SK-N-SH (cell line): ENCODE measurements at regions not wholly inside any gene's neighbourhood (a gene's known extent, or its start where the extent isn't known, plus 50 kb on each side); places are given as distances from the start of the nearest gene placed in this dataset.

Experiments
- CTCF ChIA-PET: fragments of 300-600, 350-600 bp; formaldehyde crosslinking; extraction: SDS; loops from one replicate; lab custom pipeline; 2021; lab: Yijun Ruan, JAX
- POLR2A ChIA-PET: fragments of 350-600 bp; sonication (Branson Sonifier 250); formaldehyde crosslinking; extraction: SDS; loops from one replicate; lab custom pipeline; 2020; ENCODE audit warnings: antibody characterized with exemption, inconsistent platforms; lab: Yijun Ruan, JAX
- DNase-seq: peaks from one replicate; pipeline ENCODE4 v3.0.0; 2012
- H2AFZ ChIP-seq: fragments of 200-600 bp; sonication (generic); 2 replicates; pipeline ENCODE4 v1.8.1; 2016; ENCODE audit warnings: antibody characterized with exemption, mild to moderate bottlenecking, low read depth
- H3F3A ChIP-seq: fragments of 200-600 bp; sonication (generic); replicated peaks from 2 replicates; pipeline ENCODE3; 2016; ENCODE audit warnings: antibody characterized with exemption, mild to moderate bottlenecking; ENCODE audit not compliant: insufficient read depth
- H3K27ac ChIP-seq, 2 experiments: fragments of 200-500 bp in 1 of 2; fragments of 200-600 bp in 1 of 2; sonication (Bioruptor generic) in 1 of 2; sonication (generic), shearing (Covaris generic) in 1 of 2; 2 replicates each; pipeline versions ENCODE4 v1.5.1 to v1.6.1; 2014 to 2016; ENCODE audit warnings: low read depth in 2 of 2, inconsistent platforms in 1 of 2, low read length in 1 of 2, mild to moderate bottlenecking in 1 of 2, mixed read lengths in 1 of 2
- H3K27me3 ChIP-seq: fragments of 200-600 bp; sonication (generic), shearing (Covaris generic); 2 replicates; pipeline ENCODE4 v1.6.1; 2016; ENCODE audit warnings: mixed run types; ENCODE audit not compliant: insufficient read depth
- H3K36me3 ChIP-seq, 2 experiments: fragments of 200-500 bp in 1 of 2; fragments of 200-600 bp in 1 of 2; sonication (Bioruptor generic) in 1 of 2; sonication (generic) in 1 of 2; replicated peaks in 1 of 2; 2 replicates each; pipeline versions ENCODE3 to v1.5.1; 2014 to 2016; ENCODE audit warnings: low read length in 1 of 2, mild to moderate bottlenecking in 1 of 2; ENCODE audit not compliant: insufficient read depth in 2 of 2, control insufficient read depth in 1 of 2
- H3K4me1 ChIP-seq, 2 experiments: fragments of 200-500 bp in 1 of 2; fragments of 200-600 bp in 1 of 2; sonication (Bioruptor generic) in 1 of 2; sonication (generic), shearing (Covaris generic) in 1 of 2; 2 replicates each; pipeline versions ENCODE4 v1.5.1 to v1.6.1; 2014 to 2016; ENCODE audit warnings: low read depth in 1 of 2, low read length in 1 of 2, mixed run types in 1 of 2; ENCODE audit not compliant: insufficient read depth in 2 of 2, control insufficient read depth in 1 of 2
- H3K4me2 ChIP-seq: fragments of 200-600 bp; sonication (generic), shearing (Covaris generic); 2 replicates; pipeline ENCODE4 v1.6.1; 2017; ENCODE audit warnings: mixed run types
- H3K4me3 ChIP-seq, 2 experiments: fragments of 200-500 bp in 1 of 2; fragments of 200-600 bp in 1 of 2; sonication (Bioruptor generic) in 1 of 2; sonication (generic), shearing (Covaris generic) in 1 of 2; 2 replicates each; pipeline versions ENCODE4 v1.5.1 to v1.8.1; 2014 to 2016; ENCODE audit warnings: low read depth in 2 of 2, inconsistent platforms in 1 of 2, low read length in 1 of 2, mild to moderate bottlenecking in 1 of 2, mixed read lengths in 1 of 2, moderate library complexity in 1 of 2
- H3K79me2 ChIP-seq: fragments of 200-600 bp; sonication (generic); 2 replicates; pipeline ENCODE4 v1.8.1; 2017; ENCODE audit warnings: mild to moderate bottlenecking; ENCODE audit not compliant: insufficient read depth
- H3K9ac ChIP-seq: fragments of 200-600 bp; sonication (generic); 2 replicates; pipeline ENCODE4 v1.6.1; 2017; ENCODE audit warnings: mixed run types
- H3K9me2 ChIP-seq: fragments of 200-600 bp; sonication (generic); 2 replicates; pipeline ENCODE4 v1.6.1; 2017; ENCODE audit warnings: mixed run types
- H3K9me3 ChIP-seq: fragments of 200-600 bp; sonication (generic); 2 replicates; pipeline ENCODE4 v1.6.1; 2017; ENCODE audit warnings: mixed run types, mild to moderate bottlenecking, moderate library complexity
- H4K20me1 ChIP-seq: fragments of 200-600 bp; sonication (generic); 2 replicates; pipeline ENCODE4 v1.6.1; 2017; ENCODE audit warnings: mild to moderate bottlenecking, mixed run types; ENCODE audit not compliant: insufficient read depth
- ELF1 ChIP-seq: IDR thresholded peaks from 2 replicates; pipeline ENCODE4 v1.4.0; 2012
- EP300 ChIP-seq, 2 experiments: IDR thresholded peaks; 2 replicates each; pipeline versions ENCODE4 v1.4.0 to v1.6.1; 2012; ENCODE audit warnings: borderline replicate concordance in 1 of 2, low read depth in 1 of 2, low read length in 1 of 2
- FOSL2 ChIP-seq: IDR thresholded peaks from 2 replicates; pipeline ENCODE4 v1.4.0; 2012; ENCODE audit warnings: low read depth, mild to moderate bottlenecking, moderate library complexity, borderline replicate concordance
- FOXJ3 ChIP-seq: sonication (generic); formaldehyde crosslinking; IDR thresholded peaks from 2 replicates; pipeline ENCODE4 v1.5.1; 2020; ENCODE audit warnings: mild to moderate bottlenecking, missing genetic modification reagents
- GABPA ChIP-seq: IDR thresholded peaks from 2 replicates; pipeline ENCODE4 v1.4.0; 2012; ENCODE audit warnings: low read depth, mild to moderate bottlenecking
- GATA2 ChIP-seq: sonication (generic); formaldehyde crosslinking; IDR thresholded peaks from 2 replicates; pipeline ENCODE4 v1.5.0; 2020; ENCODE audit warnings: mild to moderate bottlenecking, missing genetic modification reagents
- IRF3 ChIP-seq: fragments of 150-350 bp; IDR thresholded peaks from 2 replicates; pipeline ENCODE4 v1.6.1; 2016; ENCODE audit warnings: mild to moderate bottlenecking, low read depth, low read length
- JUND ChIP-seq: IDR thresholded peaks from 2 replicates; pipeline ENCODE4 v1.4.0; 2012
- MAX ChIP-seq: IDR thresholded peaks from 2 replicates; pipeline ENCODE4 v1.4.0; 2012; ENCODE audit warnings: low read depth
- MEF2A ChIP-seq: IDR thresholded peaks from 2 replicates; pipeline ENCODE4 v1.4.0; 2012; ENCODE audit warnings: low read depth, borderline replicate concordance
- PBX3 ChIP-seq: IDR thresholded peaks from 2 replicates; pipeline ENCODE4; 2012
- POLR2AphosphoS5 ChIP-seq: IDR thresholded peaks from 2 replicates; pipeline ENCODE4 v1.6.1; 2012; ENCODE audit warnings: low read depth, low read length
- RAD21 ChIP-seq: IDR thresholded peaks from 2 replicates; pipeline ENCODE4 v1.6.1; 2012; ENCODE audit warnings: mild to moderate bottlenecking, low read length
- REST ChIP-seq: IDR thresholded peaks from 2 replicates; pipeline ENCODE4 v1.6.1; 2012; ENCODE audit warnings: mild to moderate bottlenecking, low read depth, low read length, moderate library complexity
- RXRA ChIP-seq: IDR thresholded peaks from 2 replicates; pipeline ENCODE4 v1.4.0; 2012; ENCODE audit warnings: low read depth, mild to moderate bottlenecking, borderline replicate concordance
- SIN3A ChIP-seq: IDR thresholded peaks from 2 replicates; pipeline ENCODE4 v1.6.1; 2012; ENCODE audit warnings: low read depth, mild to moderate bottlenecking, low read length, moderate library complexity, borderline replicate concordance
- SMC3 ChIP-seq: IDR thresholded peaks from 2 replicates; pipeline ENCODE4 v1.6.1; 2012; ENCODE audit warnings: low read depth, low read length, improper control_type of control experiment
- TCF12 ChIP-seq: IDR thresholded peaks from 2 replicates; pipeline ENCODE4 v1.4.0; 2012
- TEAD4 ChIP-seq: IDR thresholded peaks from 2 replicates; pipeline ENCODE4 v1.4.0; 2012; ENCODE audit warnings: mild to moderate bottlenecking, borderline replicate concordance; ENCODE audit not compliant: insufficient read depth
- USF1 ChIP-seq: IDR thresholded peaks from 2 replicates; pipeline ENCODE4 v1.4.0; 2012; ENCODE audit warnings: low read depth, borderline replicate concordance
- ZBTB33 ChIP-seq: IDR thresholded peaks from 2 replicates; pipeline ENCODE4 v1.4.0; 2012; ENCODE audit warnings: low read depth, borderline replicate concordance

GRCh38 chr9:2559192-2560152, 62.1 kb upstream of the VLDLR start (continued):
- TF ChIP-seq TEAD4, result peak; percentile 76; the same call in 1 of the 2 replicates
- TF ChIP-seq MAX, result peak; percentile 70
- TF ChIP-seq SIN3A, result 0 out of 2 replicates have a peak, but pooled peaks have one; percentile 36
- no peak for TF ChIP-seq IRF3
- peak in 1 of 2 experiments; percentile 36; a peak in 1 of 4 replicates for TF ChIP-seq EP300 (IDR thresholded peaks at IDR 0.05; ENCODE audit: borderline replicate concordance in 1 of 2, low read depth in 1 of 2, low read length in 1 of 2)
- peak; percentile 89 for TF ChIP-seq TCF12
- TF ChIP-seq GATA2 (CRISPR knock-in tag), result no peak

- H3K9ac ChIP-seq, result peak overlapping the region; percentile 25; the same call in 1 of the 2 replicates
- H3K79me2 ChIP-seq, result no peaks in the 10 kb centered on the region
- TF ChIP-seq ELF1, result no peak
- no peak for TF ChIP-seq ZBTB33
- TF ChIP-seq POLR2AphosphoS5, result no peak
- no peak for TF ChIP-seq RAD21
- TF ChIP-seq FOXJ3, result no peak
- no peak for TF ChIP-seq MEF2A
- TF ChIP-seq USF1, result no peak
- TF ChIP-seq IRF3, result no peak
- TF ChIP-seq FOSL2, result no peak
- no peak for TF ChIP-seq REST
- no peak for TF ChIP-seq RXRA
- no peak for TF ChIP-seq GABPA
- no peak for TF ChIP-seq SMC3
- TF ChIP-seq PBX3, result no peak
- TF ChIP-seq JUND, result no peak
- no peaks in the 10 kb centered on the region for H4K20me1 ChIP-seq
- peak overlapping the region; percentile 50 for H3K4me2 ChIP-seq
- no peaks in the 10 kb centered on the region for H3K27me3 ChIP-seq
- no peak overlapping the region for H3K4me3 ChIP-seq
- POLR2A ChIA-PET, result no interaction called here
- H3K36me3 ChIP-seq, result no peaks in the 10 kb centered on the region
- peaks cover 6 to 17% of the 10 kb centered on the region in 2 experiments; a peak in 3 of 4 replicates for H3K4me1 ChIP-seq
- no peak overlapping the region for H2AFZ ChIP-seq
- no peak for DNase-seq
- CTCF ChIA-PET, result no interaction called here
- H3K9me3 ChIP-seq, result no peaks in the 10 kb centered on the region; the same call in 1 of the 2 replicates
- peak overlapping the region; percentile 74 to 86 for H3K27ac ChIP-seq
- no peaks in the 10 kb centered on the region for H3K9me2 ChIP-seq
- H3F3A ChIP-seq, result peaks cover 13% of the 10 kb centered on the region
Measured at GRCh38 chr9:2560180-2560579, 61.4 kb upstream of the VLDLR start.
